Endodermal cell (in vitro differentiated cells): ENCODE measurements at regions not wholly inside any gene's neighbourhood (a gene's known extent, or its start where the extent isn't known, plus 50 kb on each side); places are given as distances from the start of the nearest gene placed in this dataset.

ENCODE experiments used
- DNase-seq: peaks from one replicate; pipeline ENCODE4 v3.0.0-alpha.2; 2017
- H3K27ac ChIP-seq: 2 replicates; pipeline ENCODE4 v1.5.1; 2013; ENCODE audit warnings: mild to moderate bottlenecking, low read depth, low read length, moderate library complexity
- H3K27me3 ChIP-seq: 2 replicates; pipeline ENCODE4 v1.6.1; 2013; ENCODE audit warnings: mild to moderate bottlenecking, low read length, moderate library complexity; ENCODE audit not compliant: insufficient read depth, control insufficient read depth, poor library complexity, severe bottlenecking
- H3K36me3 ChIP-seq: 2 replicates; pipeline ENCODE4 v1.7.0; 2013; ENCODE audit warnings: mild to moderate bottlenecking, low read length, moderate library complexity; ENCODE audit not compliant: control insufficient read depth, insufficient read depth
- H3K4me1 ChIP-seq: one replicate; pipeline ENCODE4 v1.7.0; 2013; ENCODE audit warnings: low read length; ENCODE audit not compliant: control insufficient read depth, insufficient read depth
- H3K4me3 ChIP-seq: 2 replicates; pipeline ENCODE4 v1.5.1; 2013; ENCODE audit warnings: mild to moderate bottlenecking, low read length, moderate library complexity
- H3K9ac ChIP-seq: 2 replicates; pipeline ENCODE4 v1.6.1; 2013; ENCODE audit warnings: mild to moderate bottlenecking, low read length, moderate library complexity; ENCODE audit not compliant: poor library complexity, severe bottlenecking; ENCODE audit errors: extremely low read depth
- H3K9me3 ChIP-seq: 2 replicates; pipeline ENCODE4 v1.6.1; 2013; ENCODE audit warnings: mild to moderate bottlenecking, low read length, moderate library complexity; ENCODE audit not compliant: control insufficient read depth
- H3K27ac Mint-ChIP-seq: 2 replicates; pipeline ENCODE4 v1.8.0; 2020; ENCODE audit warnings: mixed read lengths
- H3K27me3 Mint-ChIP-seq: 2 replicates; pipeline ENCODE4 v1.8.0; 2021; ENCODE audit warnings: mild to moderate bottlenecking, mixed read lengths; ENCODE audit not compliant: insufficient read depth
- H3K36me3 Mint-ChIP-seq: 2 replicates; pipeline ENCODE4 v1.8.0; 2020; ENCODE audit warnings: low read depth, mixed read lengths
- H3K4me1 Mint-ChIP-seq: 2 replicates; pipeline ENCODE4 v1.8.0; 2020; ENCODE audit warnings: mixed read lengths
- H3K4me3 Mint-ChIP-seq: 2 replicates; pipeline ENCODE4 v1.8.0; 2020; ENCODE audit warnings: mild to moderate bottlenecking, moderate library complexity, mixed read lengths
- H3K9me3 Mint-ChIP-seq: 2 replicates; pipeline ENCODE4 v1.8.0; 2020; ENCODE audit warnings: mild to moderate bottlenecking, mixed read lengths
- WGBS, 2 experiments: methylation state at CpG; one replicate each; pipeline versions ENCODE4 v1.1.5 to v1.1.7; 2013; ENCODE audit warnings: missing lambda C conversion rate in 2 of 2, mixed read lengths in 1 of 2; ENCODE audit not compliant: insufficient coverage in 1 of 2, insufficient read length in 1 of 2; 5-methylcytosine and 5-hydroxymethylcytosine counted together
- TF ChIP-seq, protein P1 (sequence below): fragments of 200-600 bp; sonication (generic); conservative IDR thresholded peaks from 2 replicates; pipeline ENCODE4 v1.5.0; 2021; ENCODE audit warnings: antibody characterized with exemption, mild to moderate bottlenecking

DNA sequence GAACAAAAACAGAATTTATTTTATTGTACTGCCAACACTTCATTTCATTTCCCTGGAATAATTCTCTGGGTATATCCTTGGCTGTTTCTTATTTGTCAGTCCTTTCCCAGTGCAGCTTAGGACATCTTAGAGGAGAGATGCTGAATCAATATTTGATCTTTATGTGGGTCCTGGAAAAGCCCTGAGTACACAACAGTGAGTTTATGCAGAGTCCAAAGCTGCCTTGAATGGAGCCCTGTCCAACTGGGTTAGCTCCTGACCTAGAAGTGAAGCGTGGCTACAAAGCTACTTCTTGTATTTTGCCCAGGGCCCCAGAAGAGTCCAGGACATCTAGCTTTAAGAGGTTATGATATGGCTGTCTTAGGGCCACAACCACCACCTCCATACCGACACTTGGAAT is 378.0 kb upstream of the FAT3 start:
- H3K4me1 ChIP-seq = no peaks in the 10 kb centered on the region
- Mint-ChIP-seq H3K4me3 (no peak overlapping the region), H3K9me3 (no peaks in the 10 kb centered on the region), H3K27me3 (no peaks in the 10 kb centered on the region), H3K27ac (no peak overlapping the region), H3K4me1 (peaks cover 9% of the 10 kb centered on the region), H3K36me3 (no peaks in the 10 kb centered on the region)
- no peaks in the 10 kb centered on the region for H3K36me3 ChIP-seq
- TF ChIP-seq, protein P1, sequence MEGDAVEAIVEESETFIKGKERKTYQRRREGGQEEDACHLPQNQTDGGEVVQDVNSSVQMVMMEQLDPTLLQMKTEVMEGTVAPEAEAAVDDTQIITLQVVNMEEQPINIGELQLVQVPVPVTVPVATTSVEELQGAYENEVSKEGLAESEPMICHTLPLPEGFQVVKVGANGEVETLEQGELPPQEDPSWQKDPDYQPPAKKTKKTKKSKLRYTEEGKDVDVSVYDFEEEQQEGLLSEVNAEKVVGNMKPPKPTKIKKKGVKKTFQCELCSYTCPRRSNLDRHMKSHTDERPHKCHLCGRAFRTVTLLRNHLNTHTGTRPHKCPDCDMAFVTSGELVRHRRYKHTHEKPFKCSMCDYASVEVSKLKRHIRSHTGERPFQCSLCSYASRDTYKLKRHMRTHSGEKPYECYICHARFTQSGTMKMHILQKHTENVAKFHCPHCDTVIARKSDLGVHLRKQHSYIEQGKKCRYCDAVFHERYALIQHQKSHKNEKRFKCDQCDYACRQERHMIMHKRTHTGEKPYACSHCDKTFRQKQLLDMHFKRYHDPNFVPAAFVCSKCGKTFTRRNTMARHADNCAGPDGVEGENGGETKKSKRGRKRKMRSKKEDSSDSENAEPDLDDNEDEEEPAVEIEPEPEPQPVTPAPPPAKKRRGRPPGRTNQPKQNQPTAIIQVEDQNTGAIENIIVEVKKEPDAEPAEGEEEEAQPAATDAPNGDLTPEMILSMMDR = no peak
- no peak overlapping the region for H3K9ac ChIP-seq
- H3K27ac ChIP-seq = no peak overlapping the region
- no peaks in the 10 kb centered on the region for H3K27me3 ChIP-seq
- 89 to 100% methylated on average over 1 to 2 of the region's 2 CpGs for WGBS, 2 experiments
- no peak for DNase-seq
- no peak overlapping the region for H3K4me3 ChIP-seq
- no peaks in the 10 kb centered on the region for H3K9me3 ChIP-seq

DNA sequence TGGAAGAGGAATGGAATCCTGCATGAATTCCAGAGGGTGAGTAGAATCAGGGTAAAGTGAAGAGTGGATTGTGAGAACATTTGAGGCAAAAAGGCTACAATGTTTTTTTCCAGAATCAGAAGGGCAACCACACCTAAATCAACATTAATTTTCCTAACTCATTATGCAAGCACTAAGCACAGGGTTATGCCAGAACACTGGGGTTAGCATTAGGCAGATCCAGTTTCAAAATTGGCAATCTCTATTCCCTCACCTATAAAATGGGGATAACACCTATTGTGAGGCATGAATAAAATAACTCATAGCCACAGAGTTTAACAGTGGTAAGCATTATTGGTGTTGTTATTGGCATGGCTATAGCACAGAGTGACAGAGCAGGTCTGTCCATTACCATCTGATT is 378.6 kb upstream of the FAT3 start:
- H3K4me3 ChIP-seq = no peak overlapping the region
- no peaks in the 10 kb centered on the region for H3K36me3 ChIP-seq
- Mint-ChIP-seq H3K4me1 (peaks cover 9% of the 10 kb centered on the region), H3K36me3 (no peaks in the 10 kb centered on the region), H3K27ac (no peak overlapping the region), H3K4me3 (no peak overlapping the region), H3K27me3 (no peaks in the 10 kb centered on the region), H3K9me3 (no peaks in the 10 kb centered on the region)
- no peak for DNase-seq
- H3K27me3 ChIP-seq = no peaks in the 10 kb centered on the region
- no peaks in the 10 kb centered on the region for H3K9me3 ChIP-seq
- no peak overlapping the region for H3K27ac ChIP-seq
- H3K4me1 ChIP-seq = no peaks in the 10 kb centered on the region
- H3K9ac ChIP-seq = no peak overlapping the region
- TF ChIP-seq, protein P1 = no peak

DNA sequence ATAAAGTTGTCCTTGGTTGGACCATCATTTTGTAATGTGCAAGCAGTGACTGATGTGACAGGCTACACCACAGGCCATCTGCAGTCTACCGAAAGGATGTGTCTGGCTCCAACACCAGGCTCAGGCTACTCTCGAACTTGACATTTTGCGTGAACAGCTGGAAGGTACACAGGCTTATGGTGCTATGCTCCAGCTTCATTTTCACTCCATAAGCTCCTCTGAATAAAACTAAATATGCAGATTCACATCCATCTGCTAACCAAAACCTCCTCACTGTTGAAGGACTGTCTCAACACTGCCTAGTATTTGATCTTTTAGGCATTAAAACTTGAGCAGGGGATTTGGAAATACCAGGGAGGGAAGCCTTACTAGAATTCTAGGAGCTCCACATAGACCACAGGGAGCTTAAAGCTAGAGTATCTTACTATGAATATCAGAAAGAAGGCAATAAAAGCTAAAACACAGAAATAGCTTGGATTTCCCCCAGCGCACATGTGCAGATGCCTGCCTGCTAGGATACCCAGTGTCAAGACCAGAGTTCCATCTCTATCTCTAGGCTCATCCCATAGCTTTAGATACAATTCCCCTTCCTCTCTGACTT is 383.9 kb upstream of the FAT3 start:
- Mint-ChIP-seq H3K36me3 (no peaks in the 10 kb centered on the region), H3K27me3 (no peaks in the 10 kb centered on the region), H3K4me1 (peaks cover 8% of the 10 kb centered on the region), H3K27ac (no peak overlapping the region), H3K4me3 (no peak overlapping the region), H3K9me3 (no peaks in the 10 kb centered on the region)
- no peaks in the 10 kb centered on the region for H3K4me1 ChIP-seq
- no peak overlapping the region for H3K27ac ChIP-seq
- H3K27me3 ChIP-seq = no peaks in the 10 kb centered on the region
- no peak overlapping the region for H3K4me3 ChIP-seq
- DNase-seq = no peak
- WGBS, 2 experiments = 89 to 96% methylated on average over 3 to 4 of the region's 4 CpGs
- no peak overlapping the region for H3K9ac ChIP-seq
- no peaks in the 10 kb centered on the region for H3K9me3 ChIP-seq
- TF ChIP-seq, protein P1 = no peak
- H3K36me3 ChIP-seq = no peaks in the 10 kb centered on the region
